OCI-LY7 (cell line): ENCODE measurements at regions not wholly inside any gene's neighbourhood (a gene's known extent, or its start where the extent isn't known, plus 50 kb on each side); places are given as distances from the start of the nearest gene placed in this dataset.

Experiments used
- EZH2phosphoT487 ChIP-seq: fragments of 200-600 bp; sonication (generic); IDR thresholded peaks from 2 replicates; pipeline ENCODE4 v1.6.1; 2018; ENCODE audit warnings: low read depth, borderline replicate concordance, mild to moderate bottlenecking, mixed run types, antibody characterized with exemption, low read length, moderate library complexity, mixed read lengths
- TF ChIP-seq, protein P1 (sequence below): fragments of 200-600 bp; sonication (generic); conservative IDR thresholded peaks from 2 replicates; pipeline ENCODE4 v1.5.1; 2014; ENCODE audit warnings: mild to moderate bottlenecking, antibody characterized with exemption, low read length, moderate library complexity, mixed read lengths

- TF ChIP-seq, protein P1, sequence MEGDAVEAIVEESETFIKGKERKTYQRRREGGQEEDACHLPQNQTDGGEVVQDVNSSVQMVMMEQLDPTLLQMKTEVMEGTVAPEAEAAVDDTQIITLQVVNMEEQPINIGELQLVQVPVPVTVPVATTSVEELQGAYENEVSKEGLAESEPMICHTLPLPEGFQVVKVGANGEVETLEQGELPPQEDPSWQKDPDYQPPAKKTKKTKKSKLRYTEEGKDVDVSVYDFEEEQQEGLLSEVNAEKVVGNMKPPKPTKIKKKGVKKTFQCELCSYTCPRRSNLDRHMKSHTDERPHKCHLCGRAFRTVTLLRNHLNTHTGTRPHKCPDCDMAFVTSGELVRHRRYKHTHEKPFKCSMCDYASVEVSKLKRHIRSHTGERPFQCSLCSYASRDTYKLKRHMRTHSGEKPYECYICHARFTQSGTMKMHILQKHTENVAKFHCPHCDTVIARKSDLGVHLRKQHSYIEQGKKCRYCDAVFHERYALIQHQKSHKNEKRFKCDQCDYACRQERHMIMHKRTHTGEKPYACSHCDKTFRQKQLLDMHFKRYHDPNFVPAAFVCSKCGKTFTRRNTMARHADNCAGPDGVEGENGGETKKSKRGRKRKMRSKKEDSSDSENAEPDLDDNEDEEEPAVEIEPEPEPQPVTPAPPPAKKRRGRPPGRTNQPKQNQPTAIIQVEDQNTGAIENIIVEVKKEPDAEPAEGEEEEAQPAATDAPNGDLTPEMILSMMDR: no peak
- TF ChIP-seq EZH2phosphoT487: no peak
These were observed 94.4 kb downstream of the BLTP1 start for GRCh38 chr4:122246551-122246950.
